Duodenal mucosa (tissue), 2 donors: ENCODE measurements at regions not wholly inside any gene's neighbourhood (a gene's known extent, or its start where the extent isn't known, plus 50 kb on each side); places are given as distances from the start of the nearest gene placed in this dataset.
"Not testable (repeated sequence)": the region's sequence is repeated elsewhere in the genome, so short reads cannot be mapped to it uniquely, and the experiment has no call there.

Experiments
- H3K27ac ChIP-seq: one replicate; pipeline ENCODE4 v1.7.0; 2013; ENCODE audit warnings: low read depth, low read length
- H3K27me3 ChIP-seq, 2 donors: one replicate each; pipeline ENCODE4 v1.7.0; 2013; ENCODE audit warnings: low read length in 2 of 2, control low read depth in 1 of 2; ENCODE audit not compliant: insufficient read depth in 2 of 2, control insufficient read depth in 1 of 2
- H3K36me3 ChIP-seq, 2 donors: one replicate each; pipeline ENCODE4 v1.7.0; 2013; ENCODE audit warnings: low read length in 2 of 2, control low read depth in 1 of 2; ENCODE audit not compliant: insufficient read depth in 2 of 2, control insufficient read depth in 1 of 2
- H3K4me1 ChIP-seq, 2 donors: one replicate each; pipeline ENCODE4 v1.7.0; 2013; ENCODE audit warnings: low read length in 2 of 2, control low read depth in 1 of 2; ENCODE audit not compliant: insufficient read depth in 2 of 2, control insufficient read depth in 1 of 2
- H3K4me3 ChIP-seq, 2 donors: one replicate each; pipeline ENCODE4 v1.7.0; 2013; ENCODE audit warnings: low read length in 2 of 2, low read depth in 1 of 2
- H3K9ac ChIP-seq, 2 donors: one replicate each; pipeline ENCODE4 v1.7.0; 2013; ENCODE audit warnings: low read length in 2 of 2, low read depth in 1 of 2
- H3K9me3 ChIP-seq, 2 donors: one replicate each; pipeline ENCODE4 v1.7.0; 2013; ENCODE audit warnings: low read length in 2 of 2, control low read depth in 1 of 2; ENCODE audit not compliant: control insufficient read depth in 1 of 2

GRCh38 chr6:49233483-49233882 is 229.6 kb downstream of the MMUT start:
- H3K4me3 ChIP-seq = no peak overlapping the region
- H3K27me3 ChIP-seq = no peaks in the 10 kb centered on the region
- no peak overlapping the region for H3K27ac ChIP-seq
- H3K9me3 ChIP-seq = peaks cover 5 to 12% of the 10 kb centered on the region in 2 donors
- H3K36me3 ChIP-seq = no peaks in the 10 kb centered on the region
- no peaks in the 10 kb centered on the region for H3K4me1 ChIP-seq
- no peak overlapping the region for H3K9ac ChIP-seq

DNA sequence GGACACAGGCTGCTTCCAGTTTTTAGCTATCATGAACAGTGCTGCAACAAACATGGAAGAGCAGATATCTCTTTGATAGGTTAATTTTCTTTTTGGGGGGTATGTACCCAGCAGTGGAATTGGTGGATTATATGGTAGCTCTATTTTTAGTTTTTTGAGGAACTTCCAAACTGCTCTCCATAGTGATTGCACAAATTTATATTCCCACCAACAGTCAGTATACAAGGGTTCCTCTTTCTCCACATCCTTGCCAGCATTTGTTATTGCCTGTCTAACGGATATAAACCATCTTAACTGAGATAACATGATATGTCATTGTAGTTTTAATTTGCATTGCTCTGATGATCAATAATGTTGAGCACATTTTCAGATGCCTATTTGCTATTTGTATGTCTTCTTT is 237.6 kb downstream of the MMUT start:
- Histone ChIP-seq H3K9me3 (peaks cover 2 to 3% of the 10 kb centered on the region in 2 donors), H3K4me3 (no peak overlapping the region), H3K4me1 (no peaks in the 10 kb centered on the region), H3K36me3 (no peaks in the 10 kb centered on the region), H3K27me3 (no peaks in the 10 kb centered on the region), H3K9ac (no peak overlapping the region), H3K27ac (no peak overlapping the region)

- Histone ChIP-seq H3K4me1 (no peaks in the 10 kb centered on the region), H3K4me3 (no peak overlapping the region), H3K9ac (no peak overlapping the region), H3K27me3 (no peaks in the 10 kb centered on the region), H3K27ac (no peak overlapping the region), H3K36me3 (no peaks in the 10 kb centered on the region), H3K9me3 (peaks cover 0 to 2% of the 10 kb centered on the region in 2 donors)
These were observed 242.8 kb downstream of the MMUT start for GRCh38 chr6:49220293-49220692.

DNA sequence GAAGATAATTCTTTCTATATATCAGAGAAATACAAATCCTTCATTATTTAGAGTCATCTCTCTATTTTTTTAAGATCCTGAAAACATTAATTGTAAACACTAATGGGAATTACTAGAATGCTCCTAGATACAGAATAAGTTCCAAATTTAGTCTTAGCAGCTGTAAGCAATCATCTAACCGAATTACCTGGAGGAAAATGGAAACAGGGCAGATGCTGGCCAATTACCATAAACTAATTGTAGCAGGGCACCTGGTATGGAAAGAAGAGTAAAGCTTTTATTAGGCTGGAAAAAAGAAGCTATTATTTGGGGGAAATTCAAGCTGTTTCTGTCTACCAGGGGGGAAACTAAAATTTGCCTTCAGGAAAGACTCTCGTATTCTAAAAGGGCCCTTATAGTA is 257.5 kb downstream of the MMUT start:
- H3K9me3 ChIP-seq = peaks cover 4 to 6% of the 10 kb centered on the region in 2 donors
- no peak overlapping the region for H3K27ac ChIP-seq
- H3K36me3 ChIP-seq = no peaks in the 10 kb centered on the region
- H3K4me3 ChIP-seq = no peak overlapping the region
- H3K9ac ChIP-seq = no peak overlapping the region
- H3K27me3 ChIP-seq = no peaks in the 10 kb centered on the region
- H3K4me1 ChIP-seq = no peaks in the 10 kb centered on the region

- no peaks in the 10 kb centered on the region for H3K4me1 ChIP-seq
- peaks cover 4 to 6% of the 10 kb centered on the region in 2 donors for H3K9me3 ChIP-seq
- no peak overlapping the region for H3K4me3 ChIP-seq
- H3K9ac ChIP-seq = no peak overlapping the region
- no peaks in the 10 kb centered on the region for H3K36me3 ChIP-seq
- H3K27ac ChIP-seq = no peak overlapping the region
- H3K27me3 ChIP-seq = no peaks in the 10 kb centered on the region
These were observed 260.0 kb downstream of the MMUT start for GRCh38 chr6:49202924-49203536.

- H3K4me1 ChIP-seq = no peaks in the 10 kb centered on the region
- no peak overlapping the region for H3K27ac ChIP-seq
- no peak overlapping the region for H3K9ac ChIP-seq
- H3K9me3 ChIP-seq = peaks cover 0 to 2% of the 10 kb centered on the region in 2 donors
- no peaks in the 10 kb centered on the region for H3K36me3 ChIP-seq
- no peak overlapping the region for H3K4me3 ChIP-seq
- H3K27me3 ChIP-seq = no peaks in the 10 kb centered on the region
These were observed 265.0 kb downstream of the MMUT start for GRCh38 chr6:49198015-49198414.

- not testable (repeated sequence) for H3K4me3 ChIP-seq, H3K4me1 ChIP-seq, H3K9ac ChIP-seq, H3K36me3 ChIP-seq, H3K27me3 ChIP-seq, H3K27ac ChIP-seq
- H3K9me3 ChIP-seq = peaks cover 0 to 10% of the 10 kb centered on the region in 2 donors
These were observed 300.7 kb downstream of the MMUT start for GRCh38 chr6:49162379-49162778.

GRCh38 chr6:49155316-49155715 is 307.7 kb downstream of the MMUT start:
- H3K36me3 ChIP-seq = no peaks in the 10 kb centered on the region

GRCh38 chr6:49151957-49152356 is 311.1 kb downstream of the MMUT start:
- H3K4me1 ChIP-seq = no peaks in the 10 kb centered on the region
- H3K9me3 ChIP-seq = peaks cover 10 to 16% of the 10 kb centered on the region in 2 donors
- H3K9ac ChIP-seq = no peak overlapping the region
- H3K4me3 ChIP-seq = no peak overlapping the region
- no peaks in the 10 kb centered on the region for H3K27me3 ChIP-seq
- H3K36me3 ChIP-seq = no peaks in the 10 kb centered on the region
- no peak overlapping the region for H3K27ac ChIP-seq

More at GRCh38 chr6:49155316-49155715, 307.7 kb downstream of the MMUT start:
- no peak overlapping the region for H3K27ac ChIP-seq
- H3K27me3 ChIP-seq = no peaks in the 10 kb centered on the region
- H3K4me1 ChIP-seq = no peaks in the 10 kb centered on the region
- no peak overlapping the region for H3K9ac ChIP-seq
- H3K9me3 ChIP-seq = peaks cover 7 to 8% of the 10 kb centered on the region in 2 donors
- H3K4me3 ChIP-seq = no peak overlapping the region

DNA sequence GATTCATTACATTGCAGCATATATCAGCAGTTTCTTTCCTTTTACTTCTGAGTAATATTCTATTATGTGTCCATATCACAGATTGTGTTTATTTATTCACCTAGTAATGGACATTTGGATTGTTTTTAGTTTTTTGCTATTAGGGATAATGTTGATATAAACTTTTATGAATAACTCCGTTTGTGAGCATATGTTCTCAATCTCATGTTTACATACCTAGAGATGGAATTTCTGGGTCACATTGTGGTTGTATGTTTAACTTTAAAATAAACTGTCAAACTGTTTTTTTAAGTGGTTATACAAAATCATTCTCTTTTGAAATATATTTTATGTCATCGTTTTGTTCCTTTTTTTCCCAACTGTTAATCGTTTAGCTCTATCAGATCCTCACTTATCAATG is 311.6 kb downstream of the MMUT start:
- Histone ChIP-seq H3K36me3 (no peaks in the 10 kb centered on the region), H3K4me1 (no peaks in the 10 kb centered on the region), H3K4me3 (no peak overlapping the region), H3K9ac (no peak overlapping the region), H3K27ac (no peak overlapping the region), H3K9me3 (peaks cover 10 to 16% of the 10 kb centered on the region in 2 donors), H3K27me3 (no peaks in the 10 kb centered on the region)

GRCh38 chr6:49151033-49151432 is 312.0 kb downstream of the MMUT start:
- no peaks in the 10 kb centered on the region for H3K36me3 ChIP-seq
- H3K27ac ChIP-seq = no peak overlapping the region
- no peak overlapping the region for H3K9ac ChIP-seq
- no peaks in the 10 kb centered on the region for H3K27me3 ChIP-seq
- no peak overlapping the region for H3K4me3 ChIP-seq
- peaks cover 10 to 16% of the 10 kb centered on the region in 2 donors for H3K9me3 ChIP-seq
- no peaks in the 10 kb centered on the region for H3K4me1 ChIP-seq
